Mesodermal cell (in vitro differentiated cells): ENCODE measurements at regions not wholly inside any gene's neighbourhood (a gene's known extent, or its start where the extent isn't known, plus 50 kb on each side); places are given as distances from the start of the nearest gene placed in this dataset.

Source experiments
- H3K27ac ChIP-seq: 2 replicates; pipeline ENCODE4 v1.7.0; 2013; ENCODE audit warnings: mild to moderate bottlenecking, low read depth, low read length, moderate library complexity; ENCODE audit not compliant: severe bottlenecking
- H3K36me3 ChIP-seq: 2 replicates; pipeline ENCODE4 v1.7.1; 2013; ENCODE audit warnings: mild to moderate bottlenecking, low read length, moderate library complexity; ENCODE audit not compliant: control insufficient read depth, insufficient read depth
- H3K4me1 ChIP-seq: one replicate; pipeline ENCODE4 v1.7.1; 2013; ENCODE audit warnings: mild to moderate bottlenecking, low read length; ENCODE audit not compliant: insufficient read depth, control insufficient read depth, poor library complexity, severe bottlenecking
- H3K4me3 ChIP-seq: 2 replicates; pipeline ENCODE4 v1.7.0; 2013; ENCODE audit warnings: low read length, control low read depth, mild to moderate bottlenecking; ENCODE audit not compliant: insufficient read depth, poor library complexity, severe bottlenecking; ENCODE audit errors: extremely low read depth
- H3K9me3 ChIP-seq: 2 replicates; pipeline ENCODE4 v1.7.1; 2013; ENCODE audit warnings: mild to moderate bottlenecking, low read length, moderate library complexity; ENCODE audit not compliant: control insufficient read depth
- WGBS, 2 experiments: methylation state at CpG; one replicate each; pipeline ENCODE4 v1.1.5; 2013; ENCODE audit warnings: missing lambda C conversion rate in 2 of 2; ENCODE audit not compliant: insufficient coverage in 2 of 2; 5-methylcytosine and 5-hydroxymethylcytosine counted together

DNA sequence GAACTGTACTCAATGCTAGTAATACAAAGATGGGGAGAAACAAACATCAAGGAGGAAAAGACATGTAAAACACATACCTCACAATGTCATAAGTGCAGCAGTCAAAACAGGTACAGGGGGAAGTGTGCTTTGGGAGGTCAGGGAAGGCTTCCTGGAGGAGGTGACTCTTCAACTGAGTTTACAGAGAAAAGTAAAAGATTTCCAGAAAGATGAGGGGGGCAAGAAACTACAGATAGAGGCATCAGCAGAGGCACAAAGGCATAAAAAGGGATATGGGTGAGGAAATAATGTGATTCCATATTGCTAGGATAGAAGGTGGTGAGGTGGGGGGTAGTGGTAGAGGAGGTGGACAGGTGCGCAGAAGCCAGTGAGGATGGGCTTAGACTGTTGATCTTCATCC lies 95.0 kb downstream of the LSM5 start:
- WGBS, 2 experiments: 80 to 83% methylated on average over 1 of the region's 1 CpG
- Histone ChIP-seq H3K9me3 (no peaks in the 10 kb centered on the region), H3K4me1 (no peaks in the 10 kb centered on the region), H3K4me3 (no peak overlapping the region), H3K27ac (no peak overlapping the region), H3K36me3 (no peaks in the 10 kb centered on the region)

DNA sequence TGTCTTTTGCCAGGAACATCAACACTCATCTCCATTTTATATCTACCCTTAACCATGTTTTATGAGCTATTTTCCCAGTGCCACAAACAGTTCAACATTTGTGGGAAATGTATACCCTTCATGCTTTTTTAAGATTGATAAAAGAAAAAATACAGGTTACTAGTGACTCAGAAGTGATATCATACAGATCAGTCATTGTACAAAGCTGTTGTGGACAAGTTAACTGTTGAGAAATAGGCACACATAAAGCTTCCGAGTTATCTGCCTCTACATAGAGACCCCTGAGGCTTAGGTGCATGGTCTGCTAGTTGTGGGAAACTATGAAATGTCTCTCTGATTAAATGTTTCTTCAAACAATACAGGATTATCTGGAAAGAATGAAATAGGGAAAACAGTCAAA lies 96.3 kb downstream of the LSM5 start:
- Histone ChIP-seq H3K4me3 (no peak overlapping the region), H3K4me1 (no peaks in the 10 kb centered on the region), H3K9me3 (no peaks in the 10 kb centered on the region), H3K27ac (no peak overlapping the region), H3K36me3 (no peaks in the 10 kb centered on the region)
- no CpG with 5 or more reads among the region's 1 CpG for WGBS, 2 experiments

DNA sequence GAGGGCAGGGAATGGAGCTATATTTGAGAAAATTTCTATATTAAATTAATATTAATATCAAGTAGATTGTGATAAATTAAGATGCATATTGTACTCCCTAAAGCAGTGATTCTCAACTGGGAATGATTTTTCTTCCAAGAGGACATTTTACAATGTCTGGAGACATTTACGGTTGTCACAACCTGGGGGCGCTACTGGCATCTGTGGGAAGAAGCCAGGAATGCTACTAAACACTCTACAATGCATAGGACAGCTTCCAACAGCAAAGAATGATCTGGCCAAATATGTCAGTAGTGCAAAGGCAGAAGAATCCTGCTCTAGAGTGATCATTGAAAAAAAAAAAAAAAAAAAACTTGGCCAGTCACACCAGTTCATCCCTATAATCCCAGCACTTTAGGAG lies 100.0 kb downstream of the LSM5 start:
- H3K4me1 ChIP-seq: no peaks in the 10 kb centered on the region
- H3K27ac ChIP-seq: no peak overlapping the region
- no peak overlapping the region for H3K4me3 ChIP-seq
- H3K9me3 ChIP-seq: no peaks in the 10 kb centered on the region
- H3K36me3 ChIP-seq: no peaks in the 10 kb centered on the region
- WGBS, 2 experiments: 45 to 67% methylated on average over 1 to 2 of the region's 2 CpGs

DNA sequence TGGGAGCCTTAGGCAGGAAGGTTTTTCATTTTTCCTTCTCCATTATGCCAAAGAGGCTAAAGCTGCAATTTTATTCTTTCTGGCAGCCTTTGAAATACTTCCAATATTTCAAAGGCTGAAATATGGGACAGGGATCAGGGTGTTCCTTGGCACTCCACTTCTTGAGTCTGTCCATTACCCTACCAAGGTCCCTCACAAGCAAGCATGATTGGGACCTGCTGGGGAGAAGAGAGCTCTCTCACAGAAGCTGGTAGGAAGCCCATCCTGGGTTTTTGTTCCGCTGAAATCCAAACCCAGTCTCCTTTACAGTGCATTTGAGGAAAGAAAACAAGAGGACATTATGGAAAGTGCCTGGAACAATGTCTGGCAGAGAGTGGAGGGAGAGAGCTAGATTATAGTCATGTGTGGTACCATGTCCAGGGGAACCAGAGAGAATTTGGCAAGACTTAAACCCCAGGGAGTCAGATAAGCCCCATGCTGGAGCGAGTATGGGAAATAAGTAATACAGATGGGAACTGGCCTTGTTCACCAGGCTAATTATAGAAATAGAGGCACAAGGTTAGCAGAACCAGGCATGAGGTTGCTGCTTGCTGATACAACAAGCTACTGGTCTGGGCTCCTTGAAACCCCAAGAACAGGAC lies 104.7 kb downstream of the LSM5 start:
- Histone ChIP-seq H3K9me3 (no peaks in the 10 kb centered on the region), H3K4me1 (no peaks in the 10 kb centered on the region), H3K36me3 (no peaks in the 10 kb centered on the region), H3K4me3 (no peak overlapping the region), H3K27ac (no peak overlapping the region)
- WGBS, 2 experiments: 77 to 90% methylated on average over 2 of the region's 2 CpGs

DNA sequence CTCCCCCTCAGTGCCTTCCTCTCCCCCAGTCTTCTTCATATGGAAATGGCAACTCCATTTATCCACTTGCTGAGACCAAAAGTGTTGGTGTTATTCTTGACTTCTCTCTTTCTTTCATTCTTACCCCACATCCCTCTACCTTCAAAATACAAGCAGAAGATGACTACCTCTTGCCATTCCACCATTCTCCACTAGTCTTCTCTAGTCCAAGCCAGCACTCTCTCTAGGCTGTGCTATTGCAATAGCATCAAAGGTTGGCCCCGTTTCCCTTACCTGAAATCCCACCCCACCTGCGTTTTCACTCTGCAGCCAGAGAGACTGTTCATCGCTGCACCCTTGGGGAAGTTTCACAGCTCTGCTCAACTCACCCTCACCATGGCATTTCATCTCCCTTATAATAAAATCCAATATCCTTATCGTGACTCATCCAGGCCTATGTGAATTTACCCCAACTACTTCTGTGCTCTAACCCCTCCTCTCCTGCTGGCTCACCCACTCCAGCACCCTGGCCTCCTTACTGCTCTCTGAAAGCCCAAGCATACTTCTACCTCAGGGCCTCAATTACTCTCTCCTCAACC lies 109.1 kb downstream of the LSM5 start:
- no peaks in the 10 kb centered on the region for H3K4me1 ChIP-seq
- no peaks in the 10 kb centered on the region for H3K9me3 ChIP-seq
- WGBS, 2 experiments: 77 to 84% methylated on average over 3 of the region's 4 CpGs
- H3K36me3 ChIP-seq: no peaks in the 10 kb centered on the region
- H3K27ac ChIP-seq: no peak overlapping the region
- H3K4me3 ChIP-seq: no peak overlapping the region

DNA sequence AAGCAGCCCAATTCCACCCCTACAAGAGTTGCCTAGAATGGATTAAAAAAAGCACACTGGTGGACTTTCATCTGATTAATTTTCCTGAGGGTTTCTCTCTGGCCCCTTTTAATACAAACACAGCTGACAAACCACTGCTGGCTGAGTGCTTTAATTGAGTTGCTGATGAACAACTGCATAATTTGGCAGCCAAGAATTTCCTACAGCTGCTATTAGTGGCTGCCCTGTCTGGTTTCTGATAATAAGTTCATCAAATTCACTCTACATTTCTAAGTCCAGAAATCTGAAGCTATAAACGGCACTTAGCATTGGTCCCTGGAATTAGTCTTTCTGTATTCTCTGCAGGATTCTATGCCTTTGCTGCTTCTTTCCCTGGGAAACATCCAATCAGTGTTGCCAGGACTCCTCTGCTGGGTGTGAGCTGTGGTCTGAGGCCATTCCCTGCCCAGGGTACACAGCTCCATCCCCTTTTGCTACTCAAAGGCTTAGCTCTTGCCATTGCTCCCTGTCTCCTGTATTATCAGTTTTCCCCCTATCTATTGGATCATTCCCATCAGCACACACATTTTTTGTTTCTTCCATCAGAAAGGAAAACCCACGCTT lies 110.6 kb downstream of the LSM5 start:
- Histone ChIP-seq H3K9me3 (no peaks in the 10 kb centered on the region), H3K4me1 (no peaks in the 10 kb centered on the region), H3K36me3 (no peaks in the 10 kb centered on the region), H3K4me3 (no peak overlapping the region), H3K27ac (no peak overlapping the region)
- 81 to 89% methylated on average over 2 of the region's 2 CpGs for WGBS, 2 experiments

DNA sequence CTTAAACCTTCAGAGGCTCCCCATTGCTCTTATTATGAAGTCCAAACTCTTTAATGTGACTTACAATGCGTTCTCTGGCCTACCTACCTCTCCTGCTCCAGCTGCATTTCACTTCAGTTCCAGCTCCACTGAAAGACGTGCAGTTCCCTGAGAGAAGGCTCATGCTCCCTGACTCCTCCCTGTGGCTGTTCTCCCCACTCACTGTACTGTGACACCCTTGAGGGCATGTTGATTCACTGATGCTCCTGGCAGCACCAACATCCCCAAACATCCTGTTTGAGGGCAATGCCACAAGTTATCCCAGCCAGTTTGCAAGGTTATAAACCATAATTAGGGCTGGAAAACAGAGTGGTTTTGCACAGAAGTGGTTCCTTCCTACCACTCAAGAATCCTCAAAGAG lies 111.2 kb downstream of the LSM5 start:
- H3K27ac ChIP-seq: no peak overlapping the region
- H3K36me3 ChIP-seq: no peaks in the 10 kb centered on the region
- 59 to 79% methylated on average over 2 of the region's 2 CpGs for WGBS, 2 experiments
- no peak overlapping the region for H3K4me3 ChIP-seq
- H3K4me1 ChIP-seq: no peaks in the 10 kb centered on the region
- no peaks in the 10 kb centered on the region for H3K9me3 ChIP-seq

DNA sequence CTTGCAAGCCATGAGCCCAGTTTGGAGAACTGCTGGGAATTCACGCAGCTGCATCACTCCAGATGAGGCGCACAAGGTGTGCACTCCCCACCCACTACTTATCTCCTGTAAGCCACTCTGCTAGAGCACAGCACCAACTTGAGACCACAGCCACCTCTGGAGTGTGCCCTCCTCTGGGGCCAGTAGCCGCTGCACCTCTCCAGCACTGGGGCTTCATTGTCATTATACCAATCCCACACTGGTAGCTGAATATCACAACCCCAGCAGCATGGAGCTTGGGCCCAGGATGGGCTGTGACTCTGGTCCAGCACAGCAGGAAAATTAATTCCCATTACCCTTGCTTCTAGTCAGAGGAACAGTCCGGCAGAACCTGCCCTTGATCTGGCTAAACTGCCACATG lies 125.6 kb downstream of the LSM5 start:
- Histone ChIP-seq H3K9me3 (no peaks in the 10 kb centered on the region), H3K27ac (no peak overlapping the region), H3K36me3 (no peaks in the 10 kb centered on the region), H3K4me1 (no peaks in the 10 kb centered on the region), H3K4me3 (no peak overlapping the region)
- 92 to 95% methylated on average over 4 of the region's 4 CpGs for WGBS, 2 experiments

DNA sequence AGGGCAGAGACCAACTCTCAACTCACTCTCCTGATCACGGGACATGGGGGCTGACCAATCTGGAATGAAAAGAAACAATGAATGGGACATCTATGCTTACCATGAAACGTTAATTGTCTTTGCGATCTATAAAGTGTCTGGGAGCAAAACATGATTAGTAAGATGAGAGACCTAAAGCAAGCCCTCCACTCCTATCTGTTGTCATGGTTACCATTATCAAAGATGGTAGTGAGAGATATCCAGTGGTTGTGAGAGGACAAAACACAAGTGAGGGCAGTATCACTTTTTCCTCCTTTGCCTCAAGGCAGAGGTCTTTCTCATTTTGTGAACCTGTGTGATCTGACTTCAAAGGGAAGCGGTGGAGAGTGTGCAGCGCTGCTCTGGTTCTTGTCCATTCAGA lies 130.1 kb downstream of the LSM5 start:
- Histone ChIP-seq H3K4me3 (no peak overlapping the region), H3K27ac (no peak overlapping the region), H3K4me1 (no peaks in the 10 kb centered on the region), H3K9me3 (no peaks in the 10 kb centered on the region), H3K36me3 (no peaks in the 10 kb centered on the region)
- WGBS, 2 experiments: 93 to 96% methylated on average over 3 to 5 of the region's 5 CpGs

DNA sequence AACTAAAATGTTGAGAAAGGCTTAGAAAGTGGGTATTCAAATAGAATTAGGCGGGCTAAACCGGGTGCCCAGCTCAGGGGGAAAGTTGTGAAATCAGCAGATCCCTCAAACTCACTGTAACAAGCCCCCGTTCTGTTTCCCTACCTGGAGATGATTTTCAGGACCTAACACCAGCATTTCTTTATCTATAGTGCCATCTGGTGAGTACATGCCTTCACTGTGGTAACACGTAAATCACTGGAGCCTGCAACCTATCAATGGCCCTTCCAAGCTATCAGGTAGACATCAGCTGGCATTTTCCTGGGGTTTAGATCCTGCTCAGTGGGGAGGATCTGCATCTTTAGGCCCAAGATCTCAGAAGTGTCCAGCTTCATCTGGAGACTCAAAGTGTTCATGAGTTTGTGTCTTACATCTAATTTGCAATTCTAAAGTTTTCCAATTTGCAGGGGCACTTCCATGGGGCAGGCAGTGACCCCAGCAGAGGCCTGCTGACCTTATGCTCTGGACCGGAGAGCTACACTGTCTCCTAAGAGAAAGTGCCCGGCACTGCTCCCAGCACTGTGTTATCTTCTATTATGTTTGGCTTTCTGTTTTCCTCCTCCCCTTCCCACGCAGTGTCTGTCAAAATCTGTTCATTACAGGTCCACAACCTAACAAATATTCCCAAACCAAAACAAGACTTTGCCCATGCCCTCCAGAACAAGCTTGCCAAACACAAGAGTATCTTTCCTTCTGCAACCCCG lies 132.5 kb downstream of the LSM5 start:
- H3K27ac ChIP-seq: no peak overlapping the region
- H3K9me3 ChIP-seq: no peaks in the 10 kb centered on the region
- 63 to 64% methylated on average over 4 to 7 of the region's 8 CpGs for WGBS, 2 experiments
- no peak overlapping the region for H3K4me3 ChIP-seq
- no peaks in the 10 kb centered on the region for H3K4me1 ChIP-seq
- no peaks in the 10 kb centered on the region for H3K36me3 ChIP-seq
